ENCODE measurements at regions not wholly inside any gene's neighbourhood (a gene's known extent, or its start where the extent isn't known, plus 50 kb on each side); places are given as distances from the start of the nearest gene placed in this dataset.
A peak's percentile ranks its signal among the peaks of the same experiment; 100 is the strongest.

DNA sequence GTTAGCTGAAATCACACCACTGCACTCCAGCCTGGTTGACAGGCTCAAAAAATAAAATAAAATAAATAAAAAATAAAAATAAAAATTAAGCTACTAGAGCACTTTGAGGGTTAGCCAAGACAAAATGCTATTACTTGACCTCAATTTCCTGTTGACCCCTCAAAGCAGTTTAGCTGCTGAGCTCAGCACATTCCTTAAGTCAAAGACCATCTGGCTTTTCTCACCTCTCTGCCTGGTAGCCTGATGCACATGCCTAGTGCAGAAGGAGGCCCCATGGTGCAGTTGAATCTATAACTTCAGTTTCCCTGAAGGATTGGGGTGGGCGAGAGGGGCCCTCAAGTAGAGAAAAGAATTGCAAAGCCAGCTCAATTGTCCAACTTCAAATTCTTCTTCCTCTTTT, 211.1 kb upstream of the GALNT17 start:
- Histone ChIP-seq H3K9ac (ENCODE audit: insufficient read length) (no peak overlapping the region), H3K9me3 (ENCODE audit: low read depth, low read length) (no peaks in the 10 kb centered on the region), H3K27ac (peak overlapping the region; percentile 4; the same call in 1 of the 2 replicates), H3K4me3 (no peak overlapping the region), H3K36me3 (ENCODE audit: insufficient read depth, low read length) (no peaks in the 10 kb centered on the region)
- DNase-seq (ENCODE audit: low read depth, low spot score): no peak
- TF ChIP-seq FOXP2 (optimal IDR thresholded peaks at IDR 0.05; ENCODE audit: control extremely low read depth, extremely low read length, insufficient read depth) (no peak), POLR2AphosphoS5 (IDR thresholded peaks at IDR 0.05; ENCODE audit: borderline replicate concordance, low read depth, low read length) (no peak), EZH2 (IDR thresholded peaks at IDR 0.05) (no peak)

DNA sequence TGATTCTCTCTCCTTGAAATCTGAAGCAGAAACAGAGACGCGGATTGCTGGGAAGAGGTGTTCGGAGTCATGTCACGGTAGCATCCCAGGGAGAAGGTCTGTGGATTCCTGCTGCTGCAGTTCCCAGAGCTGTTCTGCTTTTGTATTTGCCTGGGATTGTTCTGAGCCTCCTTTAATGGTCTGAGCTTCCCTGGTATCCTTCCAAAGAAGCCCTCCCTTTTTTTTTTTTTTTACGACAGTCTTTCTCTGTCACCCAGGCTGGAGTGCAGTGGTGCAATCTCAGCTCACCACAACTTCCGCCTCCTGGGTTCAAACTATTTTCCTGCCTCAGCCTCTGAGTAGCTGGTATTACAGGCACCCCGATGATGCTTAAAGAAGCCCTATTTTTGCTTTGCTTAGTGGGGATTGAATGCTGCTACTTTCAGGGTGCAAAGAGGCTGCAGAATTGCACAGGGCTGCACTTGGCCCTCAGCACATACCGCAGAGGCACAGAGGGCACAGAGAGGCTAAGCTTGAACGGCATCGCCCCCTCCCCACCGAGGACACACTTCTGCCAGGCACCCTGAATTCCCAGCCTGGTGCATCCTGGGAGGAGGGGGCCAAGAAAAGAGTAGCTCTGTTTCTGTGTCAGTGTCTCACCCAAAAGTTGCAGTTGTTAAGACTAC, 208.6 kb upstream of the GALNT17 start:
- TF ChIP-seq FOXP2 (optimal IDR thresholded peaks at IDR 0.05; ENCODE audit: control extremely low read depth, extremely low read length, insufficient read depth) (no peak), EZH2 (IDR thresholded peaks at IDR 0.05) (no peak), POLR2AphosphoS5 (IDR thresholded peaks at IDR 0.05; ENCODE audit: borderline replicate concordance, low read depth, low read length) (no peak)
- Histone ChIP-seq H3K36me3 (ENCODE audit: insufficient read depth, low read length) (no peaks in the 10 kb centered on the region), H3K4me3 (peak overlapping the region; percentile 56), H3K27ac (peak overlapping the region; percentile 68), H3K9me3 (ENCODE audit: low read depth, low read length) (no peaks in the 10 kb centered on the region), H3K9ac (ENCODE audit: insufficient read length) (peak overlapping the region; percentile 1)
- peak; percentile 64 for DNase-seq (ENCODE audit: low read depth, low spot score)

DNA sequence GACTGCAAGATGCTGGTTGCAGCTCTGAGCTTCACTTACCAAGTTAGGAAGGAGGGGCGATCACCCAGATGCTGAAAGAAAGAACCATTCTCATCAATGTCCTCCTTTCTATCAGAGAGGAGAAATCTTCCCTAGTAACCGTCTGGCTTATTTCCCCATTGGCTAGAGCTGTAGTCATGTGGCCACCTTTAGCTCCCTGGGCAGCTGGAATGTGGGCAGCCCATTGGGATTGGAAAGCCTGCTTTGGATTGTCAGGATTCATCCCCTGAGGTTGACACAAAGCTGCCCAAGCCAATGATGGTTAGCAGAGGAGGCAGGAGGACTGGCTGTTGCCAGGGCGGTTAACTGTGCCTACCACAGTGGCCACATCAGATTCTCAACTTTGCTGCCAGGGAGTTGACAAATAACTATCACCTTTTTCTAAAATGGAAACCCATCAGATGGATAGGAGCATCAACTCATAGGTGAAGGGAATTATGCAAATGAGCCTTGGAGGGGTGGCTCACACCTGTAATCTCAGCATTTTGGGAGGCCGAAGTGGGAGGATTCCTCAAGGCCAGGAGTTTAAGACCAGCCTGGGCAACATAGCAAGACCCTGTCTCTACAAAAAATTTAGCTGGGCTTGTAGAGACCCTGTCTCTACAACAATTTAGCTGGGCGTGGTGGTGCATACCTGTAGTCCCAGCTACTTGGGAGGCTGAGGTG, 206.4 kb upstream of the GALNT17 start:
- Histone ChIP-seq H3K9me3 (ENCODE audit: low read depth, low read length) (no peaks in the 10 kb centered on the region), H3K4me3 (no peak overlapping the region), H3K36me3 (ENCODE audit: insufficient read depth, low read length) (no peaks in the 10 kb centered on the region), H3K9ac (ENCODE audit: insufficient read length) (no peak overlapping the region), H3K27ac (no peak overlapping the region)
- TF ChIP-seq FOXP2 (optimal IDR thresholded peaks at IDR 0.05; ENCODE audit: control extremely low read depth, extremely low read length, insufficient read depth) (no peak), POLR2AphosphoS5 (IDR thresholded peaks at IDR 0.05; ENCODE audit: borderline replicate concordance, low read depth, low read length) (no peak), EZH2 (IDR thresholded peaks at IDR 0.05) (no peak)
- no peak for DNase-seq (ENCODE audit: low read depth, low spot score)

DNA sequence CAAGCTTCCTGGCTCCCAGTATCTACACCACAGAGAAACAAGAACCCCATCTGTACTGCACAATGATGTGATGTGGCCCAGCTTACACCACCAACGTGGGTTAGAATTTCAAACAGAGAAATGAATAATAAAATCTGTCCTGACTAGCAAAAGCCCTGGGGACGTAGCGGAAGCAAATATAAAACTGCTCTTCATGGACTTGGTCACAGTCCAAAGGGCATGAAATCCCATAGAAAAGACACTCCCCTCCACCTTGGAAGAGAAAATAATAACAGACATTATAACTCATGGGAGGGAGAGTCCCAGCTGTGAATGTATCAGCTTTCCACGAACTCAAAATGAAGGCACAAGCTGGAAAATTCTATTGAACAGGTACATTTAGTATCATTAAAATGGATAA, 205.3 kb upstream of the GALNT17 start:
- Histone ChIP-seq H3K9ac (ENCODE audit: insufficient read length) (no peak overlapping the region), H3K36me3 (ENCODE audit: insufficient read depth, low read length) (no peaks in the 10 kb centered on the region)
- no peak for TF ChIP-seq EZH2 (IDR thresholded peaks at IDR 0.05)
- TF ChIP-seq FOXP2 (optimal IDR thresholded peaks at IDR 0.05; ENCODE audit: control extremely low read depth, extremely low read length, insufficient read depth): no peak
- TF ChIP-seq POLR2AphosphoS5 (IDR thresholded peaks at IDR 0.05; ENCODE audit: borderline replicate concordance, low read depth, low read length): no peak

DNA sequence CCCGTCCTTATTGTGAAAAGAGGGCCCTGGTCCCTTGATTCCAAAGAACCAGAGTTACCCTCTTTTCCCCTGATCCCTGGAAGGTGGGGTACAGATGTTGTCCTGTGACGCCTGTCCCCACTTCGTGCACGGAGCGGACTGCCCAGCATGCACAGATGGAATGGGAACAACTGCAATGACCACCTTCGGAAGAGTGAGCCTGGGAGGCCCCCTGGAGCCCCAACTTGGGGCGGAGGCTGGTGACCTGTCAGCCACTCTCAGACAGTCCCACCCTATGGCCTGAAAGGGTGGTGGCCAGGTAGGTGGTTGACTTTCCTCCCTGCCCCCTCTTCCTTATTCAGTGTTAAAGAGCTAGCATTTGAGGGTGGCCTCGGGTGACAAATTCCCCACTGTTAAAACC, 196.6 kb upstream of the GALNT17 start:
- H3K9me3 ChIP-seq (ENCODE audit: low read depth, low read length): no peaks in the 10 kb centered on the region
- TF ChIP-seq POLR2AphosphoS5 (IDR thresholded peaks at IDR 0.05; ENCODE audit: borderline replicate concordance, low read depth, low read length): no peak
- TF ChIP-seq FOXP2 (optimal IDR thresholded peaks at IDR 0.05; ENCODE audit: control extremely low read depth, extremely low read length, insufficient read depth): no peak
- TF ChIP-seq EZH2 (IDR thresholded peaks at IDR 0.05): no peak
- no peak for DNase-seq (ENCODE audit: low read depth, low spot score)
- H3K9ac ChIP-seq (ENCODE audit: insufficient read length): no peak overlapping the region
- H3K36me3 ChIP-seq (ENCODE audit: insufficient read depth, low read length): no peaks in the 10 kb centered on the region
- no peak overlapping the region for H3K4me3 ChIP-seq
- H3K27ac ChIP-seq: no peak overlapping the region

More for the DNA sequence above, 205.3 kb upstream of the GALNT17 start:
- Histone ChIP-seq H3K9me3 (ENCODE audit: low read depth, low read length) (no peaks in the 10 kb centered on the region), H3K27ac (no peak overlapping the region), H3K4me3 (peak overlapping the region; percentile 11; the same call in 1 of the 2 replicates)
- no peak for DNase-seq (ENCODE audit: low read depth, low spot score)

DNA sequence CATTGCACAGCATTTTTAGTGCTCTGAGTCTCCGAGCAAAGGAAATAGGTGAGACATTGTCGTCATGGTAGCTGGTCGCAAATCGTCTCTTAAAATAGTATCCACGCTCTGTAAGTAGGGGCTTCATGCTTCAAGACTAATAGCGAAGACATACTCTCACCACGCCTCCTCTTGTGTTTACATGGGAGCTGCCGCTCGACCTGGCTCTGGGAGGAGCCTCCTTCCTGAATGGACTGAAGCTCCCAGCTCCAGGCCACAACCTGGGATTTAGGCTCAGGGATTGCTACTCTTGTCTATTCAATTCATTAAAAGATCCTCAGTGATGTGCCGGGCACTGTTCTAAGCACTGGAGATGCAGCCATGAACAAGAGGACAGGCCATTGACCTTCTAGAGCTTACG, 196.1 kb upstream of the GALNT17 start:
- TF ChIP-seq FOXP2 (optimal IDR thresholded peaks at IDR 0.05; ENCODE audit: control extremely low read depth, extremely low read length, insufficient read depth) (no peak), POLR2AphosphoS5 (IDR thresholded peaks at IDR 0.05; ENCODE audit: borderline replicate concordance, low read depth, low read length) (no peak), EZH2 (IDR thresholded peaks at IDR 0.05) (no peak)
- Histone ChIP-seq H3K36me3 (ENCODE audit: insufficient read depth, low read length) (no peaks in the 10 kb centered on the region), H3K27ac (no peak overlapping the region), H3K9ac (ENCODE audit: insufficient read length) (no peak overlapping the region), H3K9me3 (ENCODE audit: low read depth, low read length) (no peaks in the 10 kb centered on the region), H3K4me3 (no peak overlapping the region)
- DNase-seq (ENCODE audit: low read depth, low spot score): no peak

DNA sequence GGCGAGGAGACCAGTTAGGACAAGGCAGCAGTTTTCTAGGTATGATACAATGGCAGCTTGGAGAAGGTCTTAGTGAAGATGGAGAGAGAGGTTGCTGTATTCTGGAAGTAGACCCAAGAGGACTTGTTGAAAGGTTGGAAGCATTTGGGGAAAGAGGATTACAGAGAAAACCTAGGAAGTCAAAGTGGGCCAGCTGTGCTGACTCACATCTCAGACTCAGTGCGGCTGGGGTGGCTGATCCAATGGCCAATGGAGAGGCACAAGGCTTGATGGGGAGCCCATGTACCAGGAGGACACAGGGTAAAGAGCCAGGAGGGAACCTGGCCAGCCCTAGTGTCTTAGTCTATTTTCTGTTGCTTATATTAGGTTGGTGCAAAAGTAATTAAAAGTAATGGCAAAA, 194.5 kb upstream of the GALNT17 start:
- H3K9me3 ChIP-seq (ENCODE audit: low read depth, low read length): no peaks in the 10 kb centered on the region
- TF ChIP-seq POLR2AphosphoS5 (IDR thresholded peaks at IDR 0.05; ENCODE audit: borderline replicate concordance, low read depth, low read length) (no peak), EZH2 (IDR thresholded peaks at IDR 0.05) (no peak), FOXP2 (optimal IDR thresholded peaks at IDR 0.05; ENCODE audit: control extremely low read depth, extremely low read length, insufficient read depth) (no peak)
- no peak overlapping the region for H3K27ac ChIP-seq
- no peaks in the 10 kb centered on the region for H3K36me3 ChIP-seq (ENCODE audit: insufficient read depth, low read length)
- H3K4me3 ChIP-seq: no peak overlapping the region
- no peak for DNase-seq (ENCODE audit: low read depth, low spot score)
- H3K9ac ChIP-seq (ENCODE audit: insufficient read length): no peak overlapping the region

DNA sequence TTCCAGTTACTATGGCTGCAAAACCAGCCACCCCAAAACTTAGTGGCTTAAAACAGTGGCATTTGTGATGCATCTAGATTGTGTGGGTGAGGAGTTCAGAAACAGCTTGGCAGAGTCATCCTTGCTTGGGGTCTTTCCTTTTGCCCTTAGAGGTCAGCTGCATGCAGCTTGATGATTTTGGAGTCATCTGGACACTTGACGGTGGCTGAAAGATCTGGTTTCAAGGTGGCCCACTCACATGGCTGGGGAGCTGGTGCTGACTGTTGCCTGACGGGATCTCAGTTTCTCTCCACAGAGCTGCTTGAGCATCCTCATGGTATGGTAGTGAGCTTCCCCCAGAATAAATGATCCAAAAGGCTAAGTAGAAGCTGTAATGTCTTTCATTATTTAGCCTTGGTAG, 191.3 kb upstream of the GALNT17 start:
- Histone ChIP-seq H3K9ac (ENCODE audit: insufficient read length) (no peak overlapping the region), H3K9me3 (ENCODE audit: low read depth, low read length) (no peaks in the 10 kb centered on the region), H3K36me3 (ENCODE audit: insufficient read depth, low read length) (no peaks in the 10 kb centered on the region), H3K4me3 (no peak overlapping the region), H3K27ac (no peak overlapping the region)
- DNase-seq (ENCODE audit: low read depth, low spot score): no peak
- TF ChIP-seq EZH2 (IDR thresholded peaks at IDR 0.05): no peak
- no peak for TF ChIP-seq FOXP2 (optimal IDR thresholded peaks at IDR 0.05; ENCODE audit: control extremely low read depth, extremely low read length, insufficient read depth)
- TF ChIP-seq POLR2AphosphoS5 (IDR thresholded peaks at IDR 0.05; ENCODE audit: borderline replicate concordance, low read depth, low read length): no peak

Data from SK-N-MC (cell line).